ENCODE measurements at regions not wholly inside any gene's neighbourhood (a gene's known extent, or its start where the extent isn't known, plus 50 kb on each side); places are given as distances from the start of the nearest gene placed in this dataset.

DNA sequence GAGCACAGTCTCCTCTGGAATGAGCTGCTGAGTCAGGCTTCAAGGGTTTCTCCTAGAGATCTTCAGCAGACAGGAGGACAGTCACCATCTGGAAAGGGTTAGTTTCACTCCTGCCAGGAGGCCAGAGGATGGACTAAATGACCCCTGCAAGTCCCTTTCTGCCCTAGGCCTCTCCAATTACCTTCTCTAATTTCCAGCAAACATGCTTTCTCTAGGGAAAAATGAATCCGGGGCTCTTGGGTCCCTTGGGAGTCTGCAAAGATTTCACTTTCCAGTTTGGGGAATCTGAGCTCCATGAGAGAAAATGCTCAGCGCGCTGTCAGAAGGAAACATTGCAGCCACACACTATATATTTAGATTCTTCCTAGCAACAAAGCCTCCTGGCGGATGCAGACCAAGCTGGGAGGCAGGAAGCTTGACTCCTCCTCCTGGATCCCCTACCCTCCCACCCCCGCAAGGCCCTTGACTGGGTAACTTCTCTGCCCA lies 184.4 kb upstream of the CCND2 start:
- Histone ChIP-seq H3K4me3 (IDR thresholded peaks at IDR 0.05; ENCODE audit: insufficient read depth, low read depth, low read length) (no peak overlapping the region), H3K9ac (no peak overlapping the region), H3K27me3 (ENCODE audit: insufficient read depth, low read depth) (no peaks in the 10 kb centered on the region), H2AFZ (ENCODE audit: low read depth) (no peak overlapping the region), H3K79me2 (ENCODE audit: insufficient read depth, low read depth) (no peaks in the 10 kb centered on the region), H3K4me1 (ENCODE audit: low read depth, poor library complexity, severe bottlenecking) (no peaks in the 10 kb centered on the region), H4K20me1 (ENCODE audit: insufficient read depth) (no peaks in the 10 kb centered on the region), H3K36me3 (ENCODE audit: insufficient read depth) (no peaks in the 10 kb centered on the region), H3K4me2 (no peak overlapping the region), H3K27ac (no peak overlapping the region)
- TF ChIP-seq CTCF (conservative IDR thresholded peaks at IDR 0.05; ENCODE audit: low read depth, low read length): no peak

- Histone ChIP-seq H3K4me2 (no peak overlapping the region), H3K9ac (no peak overlapping the region), H3K27ac (no peak overlapping the region), H3K4me3 (IDR thresholded peaks at IDR 0.05; ENCODE audit: insufficient read depth, low read depth, low read length) (no peak overlapping the region), H3K27me3 (ENCODE audit: insufficient read depth, low read depth) (no peaks in the 10 kb centered on the region), H3K79me2 (ENCODE audit: insufficient read depth, low read depth) (no peaks in the 10 kb centered on the region), H4K20me1 (ENCODE audit: insufficient read depth) (no peaks in the 10 kb centered on the region), H3K36me3 (ENCODE audit: insufficient read depth) (no peaks in the 10 kb centered on the region), H3K4me1 (ENCODE audit: low read depth, poor library complexity, severe bottlenecking) (no peaks in the 10 kb centered on the region), H2AFZ (ENCODE audit: low read depth) (no peak overlapping the region)
- no peak for TF ChIP-seq CTCF (conservative IDR thresholded peaks at IDR 0.05; ENCODE audit: low read depth, low read length)
Measured at GRCh38 chr12:4088451-4088850, 185.1 kb upstream of the CCND2 start.

DNA sequence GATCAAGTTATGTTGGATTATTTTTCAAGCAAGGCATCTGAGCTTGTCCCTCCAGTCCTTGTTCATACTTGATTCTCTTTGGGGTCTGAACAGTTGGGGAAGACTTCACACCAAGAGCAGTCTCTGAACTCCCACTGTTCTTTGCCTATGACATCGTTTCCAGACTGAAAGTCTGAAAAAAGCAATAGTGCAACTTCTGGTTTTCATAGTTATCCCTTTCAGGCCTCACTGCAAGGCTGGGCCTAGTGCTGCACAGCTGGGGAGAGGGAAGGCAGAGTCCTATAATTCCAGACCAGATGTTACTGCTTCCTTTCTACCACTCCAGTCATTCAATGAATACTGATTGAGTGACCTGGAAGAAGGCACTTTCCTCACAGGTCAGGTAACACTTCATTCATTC lies 187.1 kb upstream of the CCND2 start:
- no peaks in the 10 kb centered on the region for H3K79me2 ChIP-seq (ENCODE audit: insufficient read depth, low read depth)
- no peak for TF ChIP-seq CTCF (conservative IDR thresholded peaks at IDR 0.05; ENCODE audit: low read depth, low read length)
- H4K20me1 ChIP-seq (ENCODE audit: insufficient read depth): no peaks in the 10 kb centered on the region
- H3K27ac ChIP-seq: no peak overlapping the region
- H3K9ac ChIP-seq: no peak overlapping the region
- no peaks in the 10 kb centered on the region for H3K36me3 ChIP-seq (ENCODE audit: insufficient read depth)
- no peaks in the 10 kb centered on the region for H3K27me3 ChIP-seq (ENCODE audit: insufficient read depth, low read depth)
- H3K4me2 ChIP-seq: no peak overlapping the region
- no peaks in the 10 kb centered on the region for H3K4me1 ChIP-seq (ENCODE audit: low read depth, poor library complexity, severe bottlenecking)
- no peak overlapping the region for H3K4me3 ChIP-seq (IDR thresholded peaks at IDR 0.05; ENCODE audit: insufficient read depth, low read depth, low read length)
- H2AFZ ChIP-seq (ENCODE audit: low read depth): no peak overlapping the region

DNA sequence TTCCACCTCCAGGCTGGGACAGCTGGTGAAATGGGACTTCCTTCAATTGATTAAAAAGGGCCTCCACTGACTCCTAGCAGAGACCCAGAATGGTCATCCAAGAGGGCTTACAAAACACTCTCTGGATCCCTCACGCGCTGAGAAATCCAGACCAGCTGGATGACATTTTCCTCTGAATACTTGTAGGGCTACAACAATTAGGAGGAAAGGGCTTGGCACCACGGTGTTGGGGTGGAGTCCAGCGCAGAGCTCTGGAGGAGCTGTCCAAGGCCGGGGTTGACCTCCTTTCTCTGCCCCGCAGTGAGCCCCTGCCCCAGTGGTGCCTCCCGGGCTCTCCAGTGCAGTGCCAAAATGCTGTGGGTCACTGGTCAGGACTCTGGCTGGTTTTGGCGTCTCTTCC lies 189.0 kb upstream of the CCND2 start:
- H2AFZ ChIP-seq (ENCODE audit: low read depth): no peak overlapping the region
- no peak overlapping the region for H3K4me3 ChIP-seq (IDR thresholded peaks at IDR 0.05; ENCODE audit: insufficient read depth, low read depth, low read length)
- H3K79me2 ChIP-seq (ENCODE audit: insufficient read depth, low read depth): no peaks in the 10 kb centered on the region
- TF ChIP-seq CTCF (conservative IDR thresholded peaks at IDR 0.05; ENCODE audit: low read depth, low read length): no peak
- H3K27me3 ChIP-seq (ENCODE audit: insufficient read depth, low read depth): no peaks in the 10 kb centered on the region
- no peaks in the 10 kb centered on the region for H3K36me3 ChIP-seq (ENCODE audit: insufficient read depth)
- no peak overlapping the region for H3K4me2 ChIP-seq
- no peak overlapping the region for H3K27ac ChIP-seq
- H3K4me1 ChIP-seq (ENCODE audit: low read depth, poor library complexity, severe bottlenecking): no peaks in the 10 kb centered on the region
- H3K9ac ChIP-seq: no peak overlapping the region
- no peaks in the 10 kb centered on the region for H4K20me1 ChIP-seq (ENCODE audit: insufficient read depth)

All from KMS-11 (cell line).